ENCODE measurements at regions not wholly inside any gene's neighbourhood (a gene's known extent, or its start where the extent isn't known, plus 50 kb on each side); places are given as distances from the start of the nearest gene placed in this dataset.

DNA sequence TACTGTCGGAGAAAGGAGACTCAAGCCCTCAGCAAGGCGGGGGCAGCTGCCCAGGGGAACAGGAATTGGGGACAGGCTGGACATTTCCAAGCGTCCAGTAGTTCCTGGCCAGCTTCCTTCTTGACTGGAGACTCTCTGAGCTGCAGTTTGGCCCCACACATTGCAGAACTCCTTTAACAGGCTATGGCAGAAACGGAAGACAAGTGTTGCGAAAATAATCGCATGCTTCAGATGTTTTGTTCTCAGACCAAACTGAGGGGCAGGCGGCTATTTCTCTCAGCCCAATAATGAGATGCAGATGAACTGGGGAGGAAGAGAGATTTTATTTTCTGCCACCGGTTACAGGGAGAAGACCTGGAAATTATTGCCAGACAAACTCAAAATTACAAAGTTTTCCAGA is 88.0 kb upstream of the PFKP start:
- Histone ChIP-seq H2AFZ (replicated peaks; ENCODE audit: low read length, poor library complexity) (peak overlapping the region; percentile 57), H2BK20ac (ENCODE audit: low read depth, low read length) (no peak overlapping the region; the same call in 1 of the 2 replicates), H2AK9ac (replicated peaks; ENCODE audit: low read depth, low read length, poor library complexity) (no peak overlapping the region), H4K20me1 (ENCODE audit: insufficient read depth, low read length) (no peaks in the 10 kb centered on the region), H3K4me3 (ENCODE audit: insufficient read depth, low read depth, low read length) (no peak overlapping the region), H3K27me3 (ENCODE audit: control insufficient read depth, insufficient read depth, low read length) (no peaks in the 10 kb centered on the region), H2AK5ac (ENCODE audit: low read depth, low read length) (no peak overlapping the region), H2BK120ac (ENCODE audit: low read depth, low read length) (peak overlapping the region; percentile 87), H3K14ac (replicated peaks; ENCODE audit: low read depth, low read length) (peak overlapping the region; percentile 72; the same call in 1 of the 2 replicates), H2BK5ac (ENCODE audit: low read depth, low read length, poor library complexity, severe bottlenecking) (peak overlapping the region; percentile 52), H4K8ac (ENCODE audit: low read depth in 2 of 2, low read length in 2 of 2) (peak overlapping the region in 1 of 2 experiments; percentile 96; a peak in 2 of 4 replicates), H3K4me1 (ENCODE audit: control insufficient read depth, insufficient read depth, low read length) (peaks cover 8% of the 10 kb centered on the region), H2BK15ac (ENCODE audit: low read depth, low read length) (peak overlapping the region; percentile 55; the same call in 1 of the 3 replicates), H3K23ac (ENCODE audit: low read depth, low read length) (peak overlapping the region; percentile 16; the same call in 1 of the 2 replicates), H3K9me1 (ENCODE audit: insufficient read depth, low read length) (peaks cover 10% of the 10 kb centered on the region), H4K91ac (ENCODE audit: insufficient read depth, low read depth, low read length) (peak overlapping the region; percentile 78), H3K9me3 (ENCODE audit: control insufficient read depth, insufficient read depth, low read length) (no peaks in the 10 kb centered on the region), H3K18ac (ENCODE audit: low read depth, low read length) (peak overlapping the region; percentile 56; the same call in 1 of the 2 replicates), H3K27ac (ENCODE audit: insufficient read depth, low read length) (peak overlapping the region; percentile 26; the same call in 1 of the 2 replicates), H3K79me1 (ENCODE audit: low read depth in 1 of 2, low read length in 2 of 2) (no peaks in the 10 kb centered on the region), H3K9ac (ENCODE audit: low read depth, low read length) (no peak overlapping the region), H3K4ac (ENCODE audit: low read depth, low read length) (peak overlapping the region; percentile 47; the same call in 1 of the 2 replicates), H4K5ac (ENCODE audit: low read depth, low read length) (no peak overlapping the region), H3K36me3 (ENCODE audit: control insufficient read depth, insufficient read depth, low read length) (no peaks in the 10 kb centered on the region), H3K4me2 (ENCODE audit: low read depth, low read length) (peak overlapping the region; percentile 69; the same call in 1 of the 2 replicates), H3K56ac (ENCODE audit: extremely low read depth, insufficient read depth, low read length) (no peak overlapping the region)
- no TSS peak for BruUV-seq (replicated peaks)
- TF ChIP-seq CEBPB (IDR thresholded peaks at IDR 0.05; ENCODE audit: low read depth, low read length) = peak; percentile 34; the same call in 1 of the 2 replicates
- TF ChIP-seq MAFK (IDR thresholded peaks at IDR 0.05; ENCODE audit: low read depth, low read length) = no peak
- no peak for TF ChIP-seq SMC3 (IDR thresholded peaks at IDR 0.05; ENCODE audit: low read depth, low read length)
- intact Hi-C loops (cut with micrococcal nuclease) (no loop called here), dilution Hi-C loops (cut with HindIII; ENCODE audit: low sequenced_read_pairs, unreplicated experiment) (no loop called here), in situ Hi-C loops (cut with MboI; ENCODE audit: low sequenced_read_pairs) (no loop called here)
- POLR2A ChIA-PET (ENCODE audit: unreplicated experiment) = no interaction called here
- peak; percentile 30 for ATAC-seq (ENCODE audit: low read depth)
- WGBS, 2 experiments (ENCODE audit: extremely low coverage in 2 of 2, insufficient read length in 1 of 2) = 33% methylated on average over 2 of the region's 8 CpGs; no CpG with 5 or more reads in 1 of the 2 experiments
- DNase-seq = peak; percentile 27
- CTCF ChIA-PET = interaction anchor here (0.6 kb wide), 1 partner anchor 51 kb away, joined by 3 read pairs; no protein-coding TSS in a partner anchor
